Fibroblast of the aortic adventitia (primary cell): ENCODE measurements at regions not wholly inside any gene's neighbourhood (a gene's known extent, or its start where the extent isn't known, plus 50 kb on each side); places are given as distances from the start of the nearest gene placed in this dataset.

Experiments
- DNase-seq: peaks from one replicate; pipeline ENCODE4 v3.0.0-alpha.2; 2010; ENCODE audit warnings: low read depth
- H3K4me3 ChIP-seq: 2 replicates; pipeline ENCODE4 v1.5.1; 2011; ENCODE audit warnings: low read depth, mild to moderate bottlenecking, control low read depth, low read length, moderate library complexity
- CTCF ChIP-seq: IDR thresholded peaks from 2 replicates; pipeline ENCODE4 v1.5.1; 2011; ENCODE audit warnings: mild to moderate bottlenecking, low read length, control low read depth, inconsistent platforms; ENCODE audit not compliant: insufficient read depth

GRCh38 chr4:10965196-10965595 lies 280.6 kb upstream of the CLNK start:
- TF ChIP-seq CTCF = no peak
- H3K4me3 ChIP-seq = no peak overlapping the region
- DNase-seq = no peak

- no peak overlapping the region for H3K4me3 ChIP-seq
- TF ChIP-seq CTCF = no peak
- no peak for DNase-seq
Measured at GRCh38 chr4:10963958-10964703, 279.6 kb upstream of the CLNK start.

DNA sequence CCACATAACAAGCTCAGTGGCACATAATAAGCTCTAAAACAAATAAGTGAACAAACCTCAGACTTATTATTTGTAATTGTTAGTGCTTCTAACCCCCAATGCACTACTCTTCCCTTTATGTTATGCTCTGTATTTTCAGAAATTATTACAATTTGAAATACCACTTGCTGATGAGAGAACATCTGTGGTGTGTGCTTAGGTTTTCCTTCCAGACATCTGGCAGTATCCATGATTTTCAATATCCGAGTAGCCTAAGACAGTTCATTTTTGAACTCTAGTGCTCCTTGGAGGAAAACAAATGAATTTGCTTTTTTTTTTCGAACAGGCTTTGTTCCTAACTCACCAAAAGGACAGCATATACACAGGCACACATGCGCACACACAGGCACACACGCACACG lies 278.7 kb upstream of the CLNK start:
- H3K4me3 ChIP-seq = no peak overlapping the region
- no peak for DNase-seq
- TF ChIP-seq CTCF = no peak

- no peak for DNase-seq
- no peak for TF ChIP-seq CTCF
- no peak overlapping the region for H3K4me3 ChIP-seq
Measured at GRCh38 chr4:10962246-10962645, 277.7 kb upstream of the CLNK start.

DNA sequence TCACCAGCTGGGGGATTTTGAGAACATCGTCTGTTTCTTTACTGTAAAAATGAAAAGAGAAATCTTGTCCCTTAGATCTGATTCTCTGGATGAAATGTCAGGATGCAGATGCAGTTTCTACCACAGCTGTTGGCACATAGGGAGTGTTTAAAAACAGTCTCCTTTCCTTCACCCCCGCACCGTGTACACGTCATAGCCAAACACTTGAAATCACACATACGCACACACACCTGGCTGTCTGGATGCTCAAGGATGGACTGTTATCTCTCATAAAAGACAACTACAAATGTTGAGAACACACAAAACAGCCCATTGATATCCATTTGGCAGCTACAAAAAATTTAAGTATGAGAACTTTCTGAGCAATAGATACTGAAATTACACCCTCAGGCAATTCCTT lies 275.8 kb upstream of the CLNK start:
- no peak for DNase-seq
- TF ChIP-seq CTCF = no peak
- no peak overlapping the region for H3K4me3 ChIP-seq

DNA sequence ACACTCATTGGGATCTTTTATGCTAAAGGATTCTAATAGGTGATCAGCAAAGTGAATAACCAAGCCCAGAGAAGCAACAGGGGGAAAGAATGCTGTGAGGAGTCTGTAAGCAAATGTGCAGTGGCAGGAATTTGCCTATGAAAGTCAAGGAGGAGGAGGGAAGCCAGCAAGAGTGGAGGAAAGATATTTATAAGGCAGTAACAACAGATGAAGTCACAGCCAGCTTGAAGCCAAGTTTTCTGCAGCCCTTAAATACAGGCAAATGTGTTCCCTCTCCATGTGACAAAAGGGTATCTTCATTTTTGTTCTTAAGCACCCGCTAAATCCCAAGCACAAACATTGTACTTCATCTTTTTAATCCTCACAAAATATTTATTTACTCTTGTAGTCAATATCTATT lies 275.0 kb upstream of the CLNK start:
- no peak for TF ChIP-seq CTCF
- no peak overlapping the region for H3K4me3 ChIP-seq
- DNase-seq = no peak

- no peak for TF ChIP-seq CTCF
- no peak for DNase-seq
- H3K4me3 ChIP-seq = no peak overlapping the region
Measured at GRCh38 chr4:10958226-10958856, 273.8 kb upstream of the CLNK start.
